ENCODE measurements at regions not wholly inside any gene's neighbourhood (a gene's known extent, or its start where the extent isn't known, plus 50 kb on each side); places are given as distances from the start of the nearest gene placed in this dataset.

DNA sequence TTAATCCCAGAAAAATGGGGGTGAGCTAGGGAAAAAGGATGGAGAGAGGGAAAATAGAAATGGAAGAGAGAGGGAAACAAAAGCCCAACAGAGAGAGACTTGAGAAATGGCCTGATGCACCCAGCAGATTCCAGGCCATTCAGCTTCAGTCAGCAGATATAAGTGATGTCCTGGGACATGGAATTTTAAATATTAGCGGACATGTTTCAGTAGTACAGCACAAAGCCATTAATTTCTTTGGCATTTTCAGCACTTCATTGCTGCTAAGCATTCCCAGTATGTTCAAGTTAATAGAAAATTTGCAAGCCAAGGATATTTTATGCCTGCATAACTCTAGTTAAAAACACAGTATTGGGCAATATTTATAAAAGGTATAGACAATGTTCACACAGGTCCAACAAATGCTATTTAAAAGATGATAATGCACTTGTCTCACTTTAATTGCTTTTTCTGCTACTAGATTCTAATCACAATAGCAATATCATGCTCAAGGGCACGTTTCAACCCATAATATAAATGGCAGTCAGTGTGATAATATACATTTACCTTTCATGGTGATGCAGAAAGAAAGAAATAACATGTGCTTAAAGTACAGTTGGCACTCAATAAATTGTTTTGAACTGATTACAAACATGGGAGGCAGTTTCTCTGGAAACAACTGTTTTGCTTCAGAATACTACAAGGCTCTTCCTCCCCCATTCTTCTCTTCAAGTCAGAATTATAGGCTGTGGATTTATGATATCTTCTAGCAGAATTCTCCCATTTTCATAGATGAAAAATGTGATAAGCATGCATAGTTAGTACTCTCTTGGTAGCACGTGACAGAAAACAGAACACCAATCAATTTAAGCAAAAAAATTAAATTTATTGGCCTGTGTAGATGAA is 108.1 kb upstream of the MAGI3 start:
- TF ChIP-seq, protein P1, sequence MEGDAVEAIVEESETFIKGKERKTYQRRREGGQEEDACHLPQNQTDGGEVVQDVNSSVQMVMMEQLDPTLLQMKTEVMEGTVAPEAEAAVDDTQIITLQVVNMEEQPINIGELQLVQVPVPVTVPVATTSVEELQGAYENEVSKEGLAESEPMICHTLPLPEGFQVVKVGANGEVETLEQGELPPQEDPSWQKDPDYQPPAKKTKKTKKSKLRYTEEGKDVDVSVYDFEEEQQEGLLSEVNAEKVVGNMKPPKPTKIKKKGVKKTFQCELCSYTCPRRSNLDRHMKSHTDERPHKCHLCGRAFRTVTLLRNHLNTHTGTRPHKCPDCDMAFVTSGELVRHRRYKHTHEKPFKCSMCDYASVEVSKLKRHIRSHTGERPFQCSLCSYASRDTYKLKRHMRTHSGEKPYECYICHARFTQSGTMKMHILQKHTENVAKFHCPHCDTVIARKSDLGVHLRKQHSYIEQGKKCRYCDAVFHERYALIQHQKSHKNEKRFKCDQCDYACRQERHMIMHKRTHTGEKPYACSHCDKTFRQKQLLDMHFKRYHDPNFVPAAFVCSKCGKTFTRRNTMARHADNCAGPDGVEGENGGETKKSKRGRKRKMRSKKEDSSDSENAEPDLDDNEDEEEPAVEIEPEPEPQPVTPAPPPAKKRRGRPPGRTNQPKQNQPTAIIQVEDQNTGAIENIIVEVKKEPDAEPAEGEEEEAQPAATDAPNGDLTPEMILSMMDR (IDR thresholded peaks at IDR 0.05): no peak
- no peak for TF ChIP-seq ZFX (IDR thresholded peaks at IDR 0.05; ENCODE audit: borderline replicate concordance)
